SK-N-SH (cell line): ENCODE measurements at regions not wholly inside any gene's neighbourhood (a gene's known extent, or its start where the extent isn't known, plus 50 kb on each side); places are given as distances from the start of the nearest gene placed in this dataset.

Source experiments
- CTCF ChIA-PET: fragments of 300-600, 350-600 bp; formaldehyde crosslinking; extraction: SDS; loops from one replicate; lab custom pipeline; 2021; lab: Yijun Ruan, JAX
- POLR2A ChIA-PET: fragments of 350-600 bp; sonication (Branson Sonifier 250); formaldehyde crosslinking; extraction: SDS; loops from one replicate; lab custom pipeline; 2020; ENCODE audit warnings: antibody characterized with exemption, inconsistent platforms; lab: Yijun Ruan, JAX
- DNase-seq: peaks from one replicate; pipeline ENCODE4 v3.0.0; 2012
- H2AFZ ChIP-seq: fragments of 200-600 bp; sonication (generic); 2 replicates; pipeline ENCODE4 v1.8.1; 2016; ENCODE audit warnings: antibody characterized with exemption, mild to moderate bottlenecking, low read depth
- H3F3A ChIP-seq: fragments of 200-600 bp; sonication (generic); replicated peaks from 2 replicates; pipeline ENCODE3; 2016; ENCODE audit warnings: antibody characterized with exemption, mild to moderate bottlenecking; ENCODE audit not compliant: insufficient read depth
- H3K27ac ChIP-seq, 2 experiments: fragments of 200-500 bp in 1 of 2; fragments of 200-600 bp in 1 of 2; sonication (Bioruptor generic) in 1 of 2; sonication (generic), shearing (Covaris generic) in 1 of 2; 2 replicates each; pipeline versions ENCODE4 v1.5.1 to v1.6.1; 2014 to 2016; ENCODE audit warnings: low read depth in 2 of 2, inconsistent platforms in 1 of 2, low read length in 1 of 2, mild to moderate bottlenecking in 1 of 2, mixed read lengths in 1 of 2
- H3K27me3 ChIP-seq: fragments of 200-600 bp; sonication (generic), shearing (Covaris generic); 2 replicates; pipeline ENCODE4 v1.6.1; 2016; ENCODE audit warnings: mixed run types; ENCODE audit not compliant: insufficient read depth
- H3K36me3 ChIP-seq, 2 experiments: fragments of 200-500 bp in 1 of 2; fragments of 200-600 bp in 1 of 2; sonication (Bioruptor generic) in 1 of 2; sonication (generic) in 1 of 2; replicated peaks in 1 of 2; 2 replicates each; pipeline versions ENCODE3 to v1.5.1; 2014 to 2016; ENCODE audit warnings: low read length in 1 of 2, mild to moderate bottlenecking in 1 of 2; ENCODE audit not compliant: insufficient read depth in 2 of 2, control insufficient read depth in 1 of 2
- H3K4me1 ChIP-seq, 2 experiments: fragments of 200-500 bp in 1 of 2; fragments of 200-600 bp in 1 of 2; sonication (Bioruptor generic) in 1 of 2; sonication (generic), shearing (Covaris generic) in 1 of 2; 2 replicates each; pipeline versions ENCODE4 v1.5.1 to v1.6.1; 2014 to 2016; ENCODE audit warnings: low read depth in 1 of 2, low read length in 1 of 2, mixed run types in 1 of 2; ENCODE audit not compliant: insufficient read depth in 2 of 2, control insufficient read depth in 1 of 2
- H3K4me2 ChIP-seq: fragments of 200-600 bp; sonication (generic), shearing (Covaris generic); 2 replicates; pipeline ENCODE4 v1.6.1; 2017; ENCODE audit warnings: mixed run types
- H3K4me3 ChIP-seq, 2 experiments: fragments of 200-500 bp in 1 of 2; fragments of 200-600 bp in 1 of 2; sonication (Bioruptor generic) in 1 of 2; sonication (generic), shearing (Covaris generic) in 1 of 2; 2 replicates each; pipeline versions ENCODE4 v1.5.1 to v1.8.1; 2014 to 2016; ENCODE audit warnings: low read depth in 2 of 2, inconsistent platforms in 1 of 2, low read length in 1 of 2, mild to moderate bottlenecking in 1 of 2, mixed read lengths in 1 of 2, moderate library complexity in 1 of 2
- H3K79me2 ChIP-seq: fragments of 200-600 bp; sonication (generic); 2 replicates; pipeline ENCODE4 v1.8.1; 2017; ENCODE audit warnings: mild to moderate bottlenecking; ENCODE audit not compliant: insufficient read depth
- H3K9ac ChIP-seq: fragments of 200-600 bp; sonication (generic); 2 replicates; pipeline ENCODE4 v1.6.1; 2017; ENCODE audit warnings: mixed run types
- H3K9me2 ChIP-seq: fragments of 200-600 bp; sonication (generic); 2 replicates; pipeline ENCODE4 v1.6.1; 2017; ENCODE audit warnings: mixed run types
- H3K9me3 ChIP-seq: fragments of 200-600 bp; sonication (generic); 2 replicates; pipeline ENCODE4 v1.6.1; 2017; ENCODE audit warnings: mixed run types, mild to moderate bottlenecking, moderate library complexity
- H4K20me1 ChIP-seq: fragments of 200-600 bp; sonication (generic); 2 replicates; pipeline ENCODE4 v1.6.1; 2017; ENCODE audit warnings: mild to moderate bottlenecking, mixed run types; ENCODE audit not compliant: insufficient read depth
- CHD2 ChIP-seq: fragments of 150-350 bp; IDR thresholded peaks from 2 replicates; pipeline ENCODE4 v1.6.1; 2018; ENCODE audit warnings: low read length; ENCODE audit not compliant: partially characterized antibody
- ELF1 ChIP-seq: IDR thresholded peaks from 2 replicates; pipeline ENCODE4 v1.4.0; 2012
- FOXM1 ChIP-seq: IDR thresholded peaks from 2 replicates; pipeline ENCODE4 v1.4.0; 2012; ENCODE audit warnings: low read depth, mild to moderate bottlenecking
- GATA2 ChIP-seq: sonication (generic); formaldehyde crosslinking; IDR thresholded peaks from 2 replicates; pipeline ENCODE4 v1.5.0; 2020; ENCODE audit warnings: mild to moderate bottlenecking, missing genetic modification reagents
- MAX ChIP-seq: IDR thresholded peaks from 2 replicates; pipeline ENCODE4 v1.4.0; 2012; ENCODE audit warnings: low read depth
- MEF2A ChIP-seq: IDR thresholded peaks from 2 replicates; pipeline ENCODE4 v1.4.0; 2012; ENCODE audit warnings: low read depth, borderline replicate concordance
- NFIC ChIP-seq: IDR thresholded peaks from 2 replicates; pipeline ENCODE4 v1.4.0; 2012; ENCODE audit warnings: borderline replicate concordance
- NRF1 ChIP-seq: IDR thresholded peaks from 2 replicates; pipeline ENCODE4 v1.6.1; 2012; ENCODE audit warnings: low read depth, mild to moderate bottlenecking, low read length
- POLR2AphosphoS5 ChIP-seq: IDR thresholded peaks from 2 replicates; pipeline ENCODE4 v1.6.1; 2012; ENCODE audit warnings: low read depth, low read length
- RAD21 ChIP-seq: IDR thresholded peaks from 2 replicates; pipeline ENCODE4 v1.6.1; 2012; ENCODE audit warnings: mild to moderate bottlenecking, low read length
- REST ChIP-seq: IDR thresholded peaks from 2 replicates; pipeline ENCODE4 v1.6.1; 2012; ENCODE audit warnings: mild to moderate bottlenecking, low read depth, low read length, moderate library complexity
- RFX5 ChIP-seq: IDR thresholded peaks from 2 replicates; pipeline ENCODE4 v1.6.1; 2012; ENCODE audit warnings: mild to moderate bottlenecking, improper control_type of control experiment, low read length
- RXRA ChIP-seq: IDR thresholded peaks from 2 replicates; pipeline ENCODE4 v1.4.0; 2012; ENCODE audit warnings: low read depth, mild to moderate bottlenecking, borderline replicate concordance
- TCF12 ChIP-seq: IDR thresholded peaks from 2 replicates; pipeline ENCODE4 v1.4.0; 2012
- TEAD4 ChIP-seq: IDR thresholded peaks from 2 replicates; pipeline ENCODE4 v1.4.0; 2012; ENCODE audit warnings: mild to moderate bottlenecking, borderline replicate concordance; ENCODE audit not compliant: insufficient read depth
- USF1 ChIP-seq: IDR thresholded peaks from 2 replicates; pipeline ENCODE4 v1.4.0; 2012; ENCODE audit warnings: low read depth, borderline replicate concordance
- WGBS: methylation state at CpG from one replicate; pipeline ENCODE4 v1.1.6; 2017; ENCODE audit warnings: low lambda C conversion rate; 5-methylcytosine and 5-hydroxymethylcytosine counted together

- H3K9ac ChIP-seq = no peak overlapping the region
- H2AFZ ChIP-seq = no peak overlapping the region
- H3K4me3 ChIP-seq = no peak overlapping the region
- H3K4me2 ChIP-seq = no peak overlapping the region
- ChIA-PET CTCF (interaction anchor here (1.2 to 1.3 kb wide), 2 partner anchors 11 to 15 kb away, joined by 3 to 4 read pairs; no protein-coding TSS in a partner anchor), POLR2A (no interaction called here)
- H3F3A ChIP-seq = no peaks in the 10 kb centered on the region
- H3K9me3 ChIP-seq = peaks cover 10% of the 10 kb centered on the region; the same call in 1 of the 2 replicates
- no peaks in the 10 kb centered on the region for H4K20me1 ChIP-seq
- peaks cover 1% of the 10 kb centered on the region; the same call in 1 of the 2 replicates for H3K9me2 ChIP-seq
- no peak for DNase-seq
- no peaks in the 10 kb centered on the region for H3K36me3 ChIP-seq
- TF ChIP-seq RAD21 = no peak
- TF ChIP-seq NRF1 = no peak
- no peak for TF ChIP-seq TCF12
- no peak for TF ChIP-seq GATA2
- no peak for TF ChIP-seq NFIC
- TF ChIP-seq TEAD4 = no peak
- TF ChIP-seq ELF1 = no peak
- no peak for TF ChIP-seq RXRA
- no peak for TF ChIP-seq POLR2AphosphoS5
- TF ChIP-seq USF1 = no peak
- no peak for TF ChIP-seq CHD2
- no peak for TF ChIP-seq RFX5
- TF ChIP-seq REST = no peak
- TF ChIP-seq FOXM1 = no peak
- no peak for TF ChIP-seq MEF2A
- no peak for TF ChIP-seq MAX
- H3K4me1 ChIP-seq = no peaks in the 10 kb centered on the region
- H3K27ac ChIP-seq = no peak overlapping the region
- no peaks in the 10 kb centered on the region for H3K79me2 ChIP-seq
- no peaks in the 10 kb centered on the region for H3K27me3 ChIP-seq
These were observed 517.0 kb upstream of the SOX11 start for GRCh38 chr2:5175231-5175630.

- TF ChIP-seq TCF12 = no peak
- no peak for TF ChIP-seq POLR2AphosphoS5
- H2AFZ ChIP-seq = no peak overlapping the region
- DNase-seq = no peak
- H3K4me3 ChIP-seq = no peak overlapping the region
- no peaks in the 10 kb centered on the region for H4K20me1 ChIP-seq
- no peak overlapping the region for H3K9ac ChIP-seq
- H3K9me3 ChIP-seq = peaks cover 20% of the 10 kb centered on the region; the same call in 1 of the 2 replicates
- ChIA-PET POLR2A (no interaction called here), CTCF (no interaction called here)
- no peaks in the 10 kb centered on the region for H3K36me3 ChIP-seq
- H3F3A ChIP-seq = no peaks in the 10 kb centered on the region
- no peaks in the 10 kb centered on the region for H3K79me2 ChIP-seq
- WGBS = 30% methylated on average over 4 of the region's 4 CpGs
- no peaks in the 10 kb centered on the region for H3K4me1 ChIP-seq
- no peaks in the 10 kb centered on the region for H3K27me3 ChIP-seq
- no peak overlapping the region for H3K27ac ChIP-seq
- H3K4me2 ChIP-seq = no peak overlapping the region
- H3K9me2 ChIP-seq = peaks cover 3% of the 10 kb centered on the region; the same call in 1 of the 2 replicates
These were observed 515.4 kb upstream of the SOX11 start for GRCh38 chr2:5176764-5177163.
